Panc1 (cell line): ENCODE measurements at regions not wholly inside any gene's neighbourhood (a gene's known extent, or its start where the extent isn't known, plus 50 kb on each side); places are given as distances from the start of the nearest gene placed in this dataset.

ENCODE experiments used
- ATAC-seq: fragments of 200-7000 bp; cut with Tn5 transposase; 2 replicates; pipeline ENCODE4 v1.9.1; 2020; ENCODE audit warnings: mild to moderate bottlenecking, moderate library complexity
- BruUV-seq: library from RNA; stranded (reverse); fragments of 400-500 nt; replicated peaks from 2 replicates; lab custom pipeline; 2021; lab: Mats Ljungman, UMichigan
- CTCF ChIA-PET: fragments of 300-600 bp; sonication (Branson Sonifier 250); formaldehyde crosslinking; loops from one replicate; lab custom pipeline; 2022; ENCODE audit warnings: antibody characterized with exemption; lab: Charles Lee
- POLR2A ChIA-PET: fragments of 300-600 bp; sonication (Branson Sonifier 250); formaldehyde crosslinking; loops from one replicate; lab custom pipeline; 2022; ENCODE audit warnings: antibody characterized with exemption; lab: Charles Lee
- DNase-seq: peaks from one replicate; pipeline ENCODE4 v3.0.0-alpha.2; 2010; ENCODE audit warnings: low read depth, low spot score
- H3K27ac ChIP-seq: 2 replicates; pipeline ENCODE4 v1.5.1; 2011; ENCODE audit warnings: mild to moderate bottlenecking, low read length, inconsistent platforms
- H3K27me3 ChIP-seq: fragments of 200-500 bp; sonication (Bioruptor generic); 2 replicates; pipeline ENCODE4 v1.6.0; 2014; ENCODE audit warnings: low read length, inconsistent platforms; ENCODE audit not compliant: control insufficient read depth, insufficient read depth
- H3K36me3 ChIP-seq: fragments of 200-500 bp; sonication (Bioruptor generic); 2 replicates; pipeline ENCODE4 v1.5.1; 2014; ENCODE audit warnings: inconsistent platforms, mild to moderate bottlenecking, low read length, moderate library complexity; ENCODE audit not compliant: control insufficient read depth, insufficient read depth
- H3K4me1 ChIP-seq: 2 replicates; pipeline ENCODE4 v1.5.1; 2011; ENCODE audit warnings: inconsistent platforms, mild to moderate bottlenecking, low read length, moderate library complexity; ENCODE audit not compliant: control insufficient read depth, insufficient read depth
- H3K4me3 ChIP-seq, 2 experiments: 2 replicates each; pipeline ENCODE4 v1.5.1; 2011 to 2012; ENCODE audit warnings: low read depth in 2 of 2, low read length in 2 of 2, mild to moderate bottlenecking in 2 of 2, inconsistent platforms in 1 of 2, moderate library complexity in 1 of 2
- H3K9me3 ChIP-seq: fragments of 200-500 bp; sonication (Bioruptor generic); 2 replicates; pipeline ENCODE4 v1.5.1; 2014; ENCODE audit warnings: low read depth, mild to moderate bottlenecking, inconsistent platforms, low read length, moderate library complexity; ENCODE audit not compliant: control insufficient read depth, insufficient read depth
- CTCF ChIP-seq: fragments of 450-650 bp; IDR thresholded peaks from 2 replicates; pipeline ENCODE4 v1.5.1; 2017; ENCODE audit warnings: mild to moderate bottlenecking
- POLR2AphosphoS5 ChIP-seq: IDR thresholded peaks from 2 replicates; pipeline ENCODE4 v1.6.1; 2012; ENCODE audit warnings: mild to moderate bottlenecking, low read depth, low read length, moderate library complexity
- REST ChIP-seq, 2 experiments: IDR thresholded peaks; 2 replicates each; pipeline ENCODE4 v1.6.1; 2011 to 2012; ENCODE audit warnings: low read depth in 2 of 2, control low read depth in 1 of 2, low read length in 1 of 2, mild to moderate bottlenecking in 1 of 2, moderate library complexity in 1 of 2; ENCODE audit not compliant: insufficient read depth in 1 of 2
- SIN3A ChIP-seq: IDR thresholded peaks from 2 replicates; pipeline ENCODE4 v1.6.1; 2012; ENCODE audit warnings: low read depth, mild to moderate bottlenecking, low read length, moderate library complexity, borderline replicate concordance; ENCODE audit not compliant: insufficient read depth
- TCF7L2 ChIP-seq: IDR thresholded peaks from 2 replicates; pipeline ENCODE4 v1.6.1; 2011; ENCODE audit warnings: mild to moderate bottlenecking, low read depth, low read length, inconsistent platforms
- in situ Hi-C: cut with HindIII; loops from 2 replicates; pipeline ENCODE4 v1.10.0; 2016; ENCODE audit warnings: low sequenced_read_pairs, low pct_unique_long_range_greater_than_20kb
- intact Hi-C: fragments of 100-400 bp; cut with micrococcal nuclease; formaldehyde crosslinking; loops from one replicate; pipeline ENCODE4 v1.10.0; 2022; ENCODE audit not compliant: unreplicated experiment

GRCh38 chr2:38159191-38159590 is 83.2 kb upstream of the CYP1B1 start:
- no TSS peak for BruUV-seq
- intact Hi-C loops (no loop called here), in situ Hi-C loops (no loop called here)
- no peak for ATAC-seq
- Histone ChIP-seq H3K27ac (no peak overlapping the region), H3K4me1 (no peaks in the 10 kb centered on the region), H3K27me3 (no peaks in the 10 kb centered on the region), H3K4me3 (no peak overlapping the region), H3K36me3 (no peaks in the 10 kb centered on the region), H3K9me3 (no peaks in the 10 kb centered on the region)
- DNase-seq = no peak
- POLR2A ChIA-PET = no interaction called here
- TF ChIP-seq CTCF = no peak
- CTCF ChIA-PET = no interaction called here

GRCh38 chr2:38158378-38159118 is 82.6 kb upstream of the CYP1B1 start:
- ChIA-PET CTCF (no interaction called here), POLR2A (interaction anchor here (0.6 kb wide), 1 partner anchor 706 kb away, joined by 11 read pairs; no protein-coding TSS in a partner anchor)
- intact Hi-C loops (no loop called here), in situ Hi-C loops (no loop called here)
- Histone ChIP-seq H3K4me3 (no peak overlapping the region), H3K9me3 (no peaks in the 10 kb centered on the region), H3K27ac (no peak overlapping the region), H3K36me3 (no peaks in the 10 kb centered on the region), H3K27me3 (no peaks in the 10 kb centered on the region), H3K4me1 (no peaks in the 10 kb centered on the region)
- BruUV-seq = no TSS peak
- DNase-seq (no peak), ATAC-seq (no peak)
- TF ChIP-seq CTCF (no peak), SIN3A (no peak), REST (IDR thresholded peaks at IDR 0.05; ENCODE audit: insufficient read depth in 1 of 2, low read depth in 2 of 2, low read length in 1 of 2) (no peak), POLR2AphosphoS5 (no peak), TCF7L2 (no peak)
